GM12872 (cell line): ENCODE measurements at regions not wholly inside any gene's neighbourhood (a gene's known extent, or its start where the extent isn't known, plus 50 kb on each side); places are given as distances from the start of the nearest gene placed in this dataset.
A peak's percentile ranks its signal among the peaks of the same experiment; 100 is the strongest.

Experiments used
- CTCF ChIP-seq: IDR thresholded peaks from 3 replicates; pipeline ENCODE4 v1.5.1; 2011; ENCODE audit warnings: low read depth, mild to moderate bottlenecking, low read length, moderate library complexity; ENCODE audit not compliant: insufficient read depth

DNA sequence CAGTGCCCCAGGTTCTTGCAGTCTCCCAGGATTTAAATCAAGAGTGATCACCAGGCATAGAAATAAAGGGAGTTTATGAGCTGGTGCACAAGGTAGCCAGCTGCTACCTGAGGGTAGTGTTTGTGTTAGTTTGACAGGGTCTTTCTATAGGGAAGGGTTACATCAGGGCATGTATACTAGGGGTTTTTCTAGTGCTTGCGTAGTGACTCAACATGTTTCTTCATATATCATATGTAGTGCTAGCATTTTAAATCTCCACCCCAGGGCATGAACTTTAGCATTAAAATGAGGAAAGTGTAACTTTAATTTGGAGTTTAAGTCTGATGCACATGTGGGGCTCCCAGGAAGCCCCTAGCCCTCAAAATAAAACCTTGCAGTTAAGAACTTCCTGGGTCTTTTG, 86.5 kb upstream of the TNR start:
- no peak for TF ChIP-seq CTCF

DNA sequence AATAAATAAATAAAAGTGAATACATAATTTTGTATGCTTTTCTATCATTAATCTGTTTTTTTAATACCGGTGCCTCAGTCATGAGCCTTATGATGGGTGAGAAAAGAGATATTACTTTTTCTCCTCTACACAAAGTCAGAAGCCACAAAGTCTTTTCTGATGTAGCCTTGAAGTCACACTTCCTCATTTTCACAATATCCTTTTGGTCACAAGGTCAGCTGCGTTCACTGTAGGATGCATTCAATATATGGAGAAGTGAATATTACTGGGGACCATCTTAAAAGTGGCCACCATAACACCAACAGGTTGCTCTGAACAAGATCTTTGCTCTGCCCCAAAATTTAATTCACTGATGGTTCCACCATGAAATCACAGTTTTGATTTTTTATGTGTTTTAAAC, 83.3 kb upstream of the TNR start:
- no peak for TF ChIP-seq CTCF

DNA sequence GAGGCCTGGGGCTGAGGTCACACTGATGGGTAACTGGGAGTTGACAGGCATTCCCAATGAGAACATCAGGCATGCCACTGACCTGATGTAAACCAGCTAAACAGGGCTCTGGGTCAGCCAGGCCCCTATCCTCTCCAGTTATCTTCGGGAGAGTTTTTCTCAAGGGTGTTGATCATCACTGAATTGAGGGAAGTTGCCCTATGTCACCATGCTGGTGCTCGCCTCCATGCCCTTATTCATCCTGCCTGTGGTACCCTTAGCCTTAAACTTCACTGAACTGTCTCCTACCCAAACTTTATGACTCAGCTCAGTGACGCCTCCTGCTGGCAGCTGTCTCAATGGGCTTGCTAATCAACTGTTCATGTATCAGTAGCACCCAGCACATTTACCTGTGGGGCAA, 80.7 kb upstream of the TNR start:
- TF ChIP-seq CTCF, result peak; percentile 54

DNA sequence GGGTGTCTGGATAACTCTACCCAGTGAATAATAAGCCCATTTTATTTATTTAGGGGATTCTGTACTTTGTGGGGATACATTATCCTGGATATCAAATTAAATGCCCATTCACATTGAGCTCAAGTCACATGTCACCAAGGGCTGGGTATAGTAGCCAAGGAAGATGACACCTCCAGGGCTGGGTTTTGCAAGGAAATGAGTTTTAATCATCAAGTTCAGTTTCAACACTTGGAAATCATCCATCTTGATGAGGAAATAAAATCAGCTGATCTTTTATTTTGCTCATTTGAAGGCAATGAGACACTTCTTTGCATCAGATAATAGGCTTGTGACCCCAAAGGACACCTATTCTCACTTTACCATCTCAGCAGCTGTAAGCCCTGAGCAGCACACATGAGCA, 80.0 kb upstream of the TNR start:
- TF ChIP-seq CTCF, result no peak

DNA sequence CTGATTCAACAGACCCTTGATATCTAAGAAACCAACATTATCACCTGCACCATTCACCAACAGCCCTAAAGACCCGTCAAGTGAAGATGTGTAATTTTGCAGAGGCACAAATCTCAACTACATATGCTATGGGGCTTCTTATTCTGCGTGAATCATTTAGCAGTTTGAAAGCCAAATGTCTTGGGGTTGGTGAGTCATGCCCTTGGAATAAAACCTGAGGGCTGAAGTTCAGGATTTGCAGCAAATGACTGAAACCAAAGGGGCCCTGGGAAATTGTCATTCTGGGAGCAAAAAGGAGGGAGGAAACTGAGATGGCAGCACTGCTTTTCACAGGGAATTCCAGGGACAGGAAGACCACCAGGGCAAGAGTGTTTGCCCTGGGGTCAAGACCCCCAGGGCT, 79.2 kb upstream of the TNR start:
- no peak for TF ChIP-seq CTCF

- no peak for TF ChIP-seq CTCF
Measured at GRCh38 chr1:175820456-175821025, 77.1 kb upstream of the TNR start.

GRCh38 chr1:175818929-175819328, 75.5 kb upstream of the TNR start:
- no peak for TF ChIP-seq CTCF

DNA sequence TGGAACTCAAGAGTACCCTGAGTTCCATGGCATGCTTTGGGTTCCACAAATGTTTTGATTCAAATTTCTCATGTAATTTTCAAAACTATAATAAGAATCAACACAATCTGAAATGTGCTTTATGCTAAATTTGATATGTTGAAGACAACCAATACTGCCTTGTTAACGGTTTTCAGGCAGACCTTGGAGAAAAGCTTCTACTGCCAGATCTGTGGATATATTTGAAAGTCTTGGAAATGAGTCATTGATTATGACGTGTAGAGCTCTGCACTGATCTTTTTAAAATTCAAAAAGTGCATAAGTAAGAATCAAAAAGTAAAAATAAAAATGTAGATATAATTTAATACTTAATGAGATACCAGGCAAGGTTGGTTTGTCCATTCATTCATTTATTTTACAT, 74.0 kb upstream of the TNR start:
- no peak for TF ChIP-seq CTCF
